GM23248 (cell line): ENCODE measurements at regions not wholly inside any gene's neighbourhood (a gene's known extent, or its start where the extent isn't known, plus 50 kb on each side); places are given as distances from the start of the nearest gene placed in this dataset.

Source experiments
- DNase-seq: peaks from one replicate; pipeline ENCODE4 v3.0.0-alpha.2; 2015
- H2AFZ ChIP-seq: fragments of 200-600 bp; sonication (generic); 2 replicates; pipeline ENCODE4 v1.6.1; 2016; ENCODE audit warnings: antibody characterized with exemption
- H3F3A ChIP-seq: fragments of 200-600 bp; sonication (generic); 2 replicates; pipeline ENCODE4 v1.6.1; 2016; ENCODE audit warnings: mild to moderate bottlenecking, antibody characterized with exemption, mixed run types; ENCODE audit not compliant: insufficient read depth
- H3K27ac ChIP-seq: fragments of 200-600 bp; sonication (generic); 2 replicates; pipeline ENCODE4 v1.5.1; 2016; ENCODE audit warnings: mild to moderate bottlenecking
- H3K27me3 ChIP-seq: fragments of 200-600 bp; sonication (generic); replicated peaks from 2 replicates; pipeline ENCODE4 v1.6.1; 2016; ENCODE audit warnings: mild to moderate bottlenecking; ENCODE audit not compliant: insufficient read depth
- H3K36me3 ChIP-seq: fragments of 200-600 bp; sonication (generic); 2 replicates; pipeline ENCODE4 v1.6.1; 2016; ENCODE audit warnings: low read depth, mild to moderate bottlenecking
- H3K4me1 ChIP-seq: fragments of 200-600 bp; sonication (generic); 2 replicates; pipeline ENCODE4 v1.6.1; 2016; ENCODE audit warnings: mild to moderate bottlenecking; ENCODE audit not compliant: insufficient read depth
- H3K4me2 ChIP-seq: fragments of 200-600 bp; sonication (generic); one replicate; pipeline ENCODE4 v1.6.1; 2016; ENCODE audit warnings: mild to moderate bottlenecking; ENCODE audit not compliant: unreplicated experiment
- H3K4me3 ChIP-seq: fragments of 200-600 bp; sonication (generic); 2 replicates; pipeline ENCODE4 v1.5.1; 2016; ENCODE audit warnings: mild to moderate bottlenecking
- H3K79me2 ChIP-seq: fragments of 200-600 bp; sonication (generic); 2 replicates; pipeline ENCODE4 v1.6.1; 2016; ENCODE audit warnings: mild to moderate bottlenecking; ENCODE audit not compliant: insufficient read depth
- H3K9ac ChIP-seq: fragments of 200-600 bp; sonication (generic); 2 replicates; pipeline ENCODE4 v1.6.1; 2016; ENCODE audit warnings: mild to moderate bottlenecking
- H3K9me2 ChIP-seq: fragments of 200-600 bp; sonication (generic); 2 replicates; pipeline ENCODE4 v1.6.1; 2016; ENCODE audit warnings: mixed run types, mild to moderate bottlenecking, moderate library complexity; ENCODE audit not compliant: insufficient read depth
- H3K9me3 ChIP-seq: fragments of 200-600 bp; sonication (generic); one replicate; pipeline ENCODE4 v1.6.1; 2017; ENCODE audit warnings: low read depth
- H4K20me1 ChIP-seq: fragments of 200-600 bp; sonication (generic); 2 replicates; pipeline ENCODE4 v1.6.0; 2016; ENCODE audit not compliant: insufficient read depth
- EZH2 ChIP-seq: fragments of 200-600 bp; sonication (generic); IDR thresholded peaks from 2 replicates; pipeline ENCODE4 v1.6.1; 2018; ENCODE audit warnings: antibody characterized with exemption, mild to moderate bottlenecking; ENCODE audit not compliant: insufficient read depth, poor library complexity, severe bottlenecking
- EZH2phosphoT487 ChIP-seq: fragments of 200-600 bp; sonication (generic); IDR thresholded peaks from 2 replicates; pipeline ENCODE4 v1.6.1; 2018; ENCODE audit warnings: antibody characterized with exemption, moderate library complexity, mild to moderate bottlenecking, low read depth; ENCODE audit not compliant: insufficient read depth
- WGBS, 2 experiments: methylation state at CpG; one replicate each; pipeline ENCODE4 v1.1.6; 2015 to 2017; ENCODE audit warnings: low lambda C conversion rate in 2 of 2, low coverage in 1 of 2; ENCODE audit errors: missing lambda C conversion rate in 2 of 2; 5-methylcytosine and 5-hydroxymethylcytosine counted together
- in situ Hi-C: fragments of 300-500 bp; cut with MboI; formaldehyde crosslinking; loops from 2 replicates; pipeline ENCODE4 v1.15.0; 2020

DNA sequence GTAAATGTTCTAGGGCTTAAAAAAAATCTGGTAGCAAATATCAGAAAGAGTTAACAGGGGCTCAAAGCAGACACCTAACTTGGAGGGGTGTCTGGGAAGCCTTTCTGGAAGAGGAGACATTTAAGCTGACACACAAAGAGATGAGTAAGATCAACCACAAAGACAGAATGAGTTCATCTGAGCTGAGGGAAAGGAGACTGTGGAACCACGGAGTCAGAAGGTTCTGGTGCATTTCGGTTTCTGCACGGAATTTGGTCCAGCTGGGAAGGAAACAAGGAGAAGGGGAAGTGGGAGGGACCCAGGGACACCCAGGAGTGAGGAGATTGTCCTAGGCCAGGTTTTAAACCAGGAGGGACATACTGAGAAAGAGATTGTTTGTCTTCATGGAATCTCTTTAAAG lies 161.1 kb downstream of the PHETA1 start:
- WGBS, 2 experiments, result 18 to 19% methylated on average over 3 of the region's 3 CpGs
- in situ Hi-C loops, result no loop called here
- H3K27ac ChIP-seq, result no peak overlapping the region

GRCh38 chr12:111204788-111205241 lies 164.1 kb downstream of the PHETA1 start:
- Histone ChIP-seq H3K36me3 (no peaks in the 10 kb centered on the region), H3F3A (no peaks in the 10 kb centered on the region), H3K79me2 (no peaks in the 10 kb centered on the region), H3K27me3 (peaks cover 18% of the 10 kb centered on the region), H3K4me1 (no peaks in the 10 kb centered on the region), H3K27ac (no peak overlapping the region), H2AFZ (no peak overlapping the region), H3K9me3 (no peaks in the 10 kb centered on the region), H3K9ac (no peak overlapping the region), H3K9me2 (no peaks in the 10 kb centered on the region), H3K4me3 (no peak overlapping the region), H4K20me1 (no peaks in the 10 kb centered on the region), H3K4me2 (no peak overlapping the region)
- no peak for DNase-seq
- in situ Hi-C loops, result no loop called here
- TF ChIP-seq EZH2 (no peak), EZH2phosphoT487 (no peak)
- 4 to 8% methylated on average over 15 of the region's 15 CpGs for WGBS, 2 experiments

More for the DNA sequence above, 161.1 kb downstream of the PHETA1 start:
- Histone ChIP-seq H3K36me3 (no peaks in the 10 kb centered on the region), H3K4me3 (no peak overlapping the region), H3F3A (no peaks in the 10 kb centered on the region), H3K79me2 (no peaks in the 10 kb centered on the region), H3K4me1 (no peaks in the 10 kb centered on the region), H4K20me1 (no peaks in the 10 kb centered on the region), H2AFZ (no peak overlapping the region), H3K9me2 (no peaks in the 10 kb centered on the region), H3K9me3 (no peaks in the 10 kb centered on the region), H3K4me2 (no peak overlapping the region), H3K9ac (no peak overlapping the region), H3K27me3 (peaks cover 27% of the 10 kb centered on the region)
- TF ChIP-seq EZH2phosphoT487, result no peak
- TF ChIP-seq EZH2, result no peak
- no peak for DNase-seq

GRCh38 chr12:111203969-111204368 lies 164.9 kb downstream of the PHETA1 start:
- H3K9me3 ChIP-seq, result no peaks in the 10 kb centered on the region
- 0 to 2% methylated on average over 2 of the region's 2 CpGs for WGBS, 2 experiments
- no peak overlapping the region for H3K4me3 ChIP-seq
- H3F3A ChIP-seq, result no peaks in the 10 kb centered on the region
- no peaks in the 10 kb centered on the region for H3K79me2 ChIP-seq
- no peak overlapping the region for H3K9ac ChIP-seq
- H3K4me2 ChIP-seq, result no peak overlapping the region
- DNase-seq, result no peak
- no peaks in the 10 kb centered on the region for H4K20me1 ChIP-seq
- H3K27ac ChIP-seq, result no peak overlapping the region
- H3K27me3 ChIP-seq, result peaks cover 10% of the 10 kb centered on the region; the same call in 1 of the 2 replicates
- H2AFZ ChIP-seq, result no peak overlapping the region
- no peaks in the 10 kb centered on the region for H3K4me1 ChIP-seq
- no peaks in the 10 kb centered on the region for H3K36me3 ChIP-seq
- H3K9me2 ChIP-seq, result no peaks in the 10 kb centered on the region
- TF ChIP-seq EZH2phosphoT487 (no peak), EZH2 (no peak)
- in situ Hi-C loops, result no loop called here

- in situ Hi-C loops, result no loop called here
- H3K36me3 ChIP-seq, result no peaks in the 10 kb centered on the region
- no peak overlapping the region for H3K4me2 ChIP-seq
- no peaks in the 10 kb centered on the region for H4K20me1 ChIP-seq
- no peaks in the 10 kb centered on the region for H3K9me3 ChIP-seq
- 48 to 51% methylated on average over 4 of the region's 4 CpGs for WGBS, 2 experiments
- no peak overlapping the region for H2AFZ ChIP-seq
- no peaks in the 10 kb centered on the region for H3F3A ChIP-seq
- H3K27me3 ChIP-seq, result peaks cover 6% of the 10 kb centered on the region; the same call in 1 of the 2 replicates
- H3K27ac ChIP-seq, result no peak overlapping the region
- H3K4me1 ChIP-seq, result no peaks in the 10 kb centered on the region
- no peak overlapping the region for H3K4me3 ChIP-seq
- TF ChIP-seq EZH2 (no peak), EZH2phosphoT487 (no peak)
- H3K9ac ChIP-seq, result no peak overlapping the region
- H3K9me2 ChIP-seq, result no peaks in the 10 kb centered on the region
- no peak for DNase-seq
- no peaks in the 10 kb centered on the region for H3K79me2 ChIP-seq
These were observed 165.4 kb downstream of the PHETA1 start for GRCh38 chr12:111203446-111203845.

DNA sequence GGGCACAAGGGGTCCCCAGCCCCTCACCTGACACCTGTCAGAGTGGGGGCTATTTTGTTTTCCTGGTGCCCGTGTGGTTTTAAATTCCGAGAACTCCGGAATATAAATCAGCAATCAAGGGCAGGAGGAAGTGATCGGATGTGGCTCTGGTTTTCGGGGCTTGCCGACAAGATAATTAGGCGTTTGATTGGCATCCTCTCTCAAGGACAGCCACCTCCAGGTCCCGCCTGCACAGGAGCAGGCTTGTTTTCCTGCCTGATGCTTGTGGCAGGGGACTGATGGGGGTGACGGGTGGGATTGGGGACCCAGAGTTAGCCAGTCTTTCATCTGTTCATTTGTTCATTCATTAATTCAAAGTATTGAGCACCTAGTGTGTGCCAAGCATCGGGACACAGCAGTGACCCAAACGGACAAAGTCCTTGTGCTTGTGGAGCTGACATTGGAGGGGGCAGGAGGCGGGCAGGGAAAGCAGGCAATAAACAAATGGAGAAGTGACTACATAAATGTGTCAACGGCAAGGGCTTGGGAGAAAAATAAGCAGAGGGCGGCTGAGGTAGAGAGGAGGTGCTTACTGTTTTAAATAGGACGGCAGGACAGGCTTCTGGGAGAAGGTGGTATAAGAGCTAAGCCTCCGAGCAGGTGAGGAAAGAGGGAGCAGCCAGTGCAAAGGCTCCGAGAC lies 166.5 kb downstream of the PHETA1 start:
- no peak for DNase-seq
- TF ChIP-seq EZH2, result no peak
- no peak for TF ChIP-seq EZH2phosphoT487
- Histone ChIP-seq H3K4me1 (no peaks in the 10 kb centered on the region), H3K27me3 (peaks cover 8% of the 10 kb centered on the region; the same call in 1 of the 2 replicates), H3K9me2 (no peaks in the 10 kb centered on the region), H3K4me3 (no peak overlapping the region), H4K20me1 (no peaks in the 10 kb centered on the region), H3K9me3 (no peaks in the 10 kb centered on the region), H3F3A (no peaks in the 10 kb centered on the region), H3K36me3 (no peaks in the 10 kb centered on the region), H2AFZ (no peak overlapping the region), H3K79me2 (no peaks in the 10 kb centered on the region), H3K27ac (no peak overlapping the region), H3K4me2 (no peak overlapping the region), H3K9ac (no peak overlapping the region)
- in situ Hi-C loops, result no loop called here
- WGBS, 2 experiments, result 22% methylated on average over 17 of the region's 17 CpGs
